ENCODE measurements at regions not wholly inside any gene's neighbourhood (a gene's known extent, or its start where the extent isn't known, plus 50 kb on each side); places are given as distances from the start of the nearest gene placed in this dataset.
A peak's percentile ranks its signal among the peaks of the same experiment; 100 is the strongest.

DNA sequence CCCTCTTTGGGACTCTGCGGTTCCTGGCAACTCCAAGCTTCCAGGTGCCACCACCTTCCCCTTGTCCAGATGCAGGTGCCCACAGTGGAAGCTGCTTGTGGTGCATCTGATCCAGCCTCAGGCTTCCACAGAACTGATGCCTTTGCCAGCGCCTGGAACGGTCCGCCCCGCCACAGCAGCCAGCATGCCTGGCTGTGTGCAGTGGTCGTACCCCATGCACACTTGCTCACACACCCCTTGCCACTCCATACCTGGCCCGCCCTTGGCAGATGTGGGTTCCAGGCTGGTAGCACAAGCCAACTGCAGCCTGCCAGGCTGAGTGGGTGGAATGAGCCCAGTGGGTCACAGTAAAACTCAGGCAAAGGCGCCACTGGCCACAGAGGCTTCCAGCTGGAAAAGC, 240.5 kb downstream of the PPP4R3C start:
- H3K9me2 ChIP-seq (ENCODE audit: low read depth, low read length): no peaks in the 10 kb centered on the region
- TF ChIP-seq, protein P1, sequence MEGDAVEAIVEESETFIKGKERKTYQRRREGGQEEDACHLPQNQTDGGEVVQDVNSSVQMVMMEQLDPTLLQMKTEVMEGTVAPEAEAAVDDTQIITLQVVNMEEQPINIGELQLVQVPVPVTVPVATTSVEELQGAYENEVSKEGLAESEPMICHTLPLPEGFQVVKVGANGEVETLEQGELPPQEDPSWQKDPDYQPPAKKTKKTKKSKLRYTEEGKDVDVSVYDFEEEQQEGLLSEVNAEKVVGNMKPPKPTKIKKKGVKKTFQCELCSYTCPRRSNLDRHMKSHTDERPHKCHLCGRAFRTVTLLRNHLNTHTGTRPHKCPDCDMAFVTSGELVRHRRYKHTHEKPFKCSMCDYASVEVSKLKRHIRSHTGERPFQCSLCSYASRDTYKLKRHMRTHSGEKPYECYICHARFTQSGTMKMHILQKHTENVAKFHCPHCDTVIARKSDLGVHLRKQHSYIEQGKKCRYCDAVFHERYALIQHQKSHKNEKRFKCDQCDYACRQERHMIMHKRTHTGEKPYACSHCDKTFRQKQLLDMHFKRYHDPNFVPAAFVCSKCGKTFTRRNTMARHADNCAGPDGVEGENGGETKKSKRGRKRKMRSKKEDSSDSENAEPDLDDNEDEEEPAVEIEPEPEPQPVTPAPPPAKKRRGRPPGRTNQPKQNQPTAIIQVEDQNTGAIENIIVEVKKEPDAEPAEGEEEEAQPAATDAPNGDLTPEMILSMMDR (IDR thresholded peaks at IDR 0.05; ENCODE audit: low read length): no peak
- TF ChIP-seq EZH2 (IDR thresholded peaks at IDR 0.05; ENCODE audit: borderline replicate concordance, low read length): no peak
- no peaks in the 10 kb centered on the region for H3K27me3 ChIP-seq (ENCODE audit: insufficient read depth, low read length)
- no peaks in the 10 kb centered on the region for H3K36me3 ChIP-seq (ENCODE audit: insufficient read depth, low read length)
- no peak overlapping the region for H3K27ac ChIP-seq (ENCODE audit: low read depth, low read length, poor library complexity, severe bottlenecking)
- H3K79me2 ChIP-seq (ENCODE audit: insufficient read depth, low read length): no peaks in the 10 kb centered on the region
- H2AFZ ChIP-seq (ENCODE audit: low read length): no peak overlapping the region
- no peaks in the 10 kb centered on the region for H3K9me3 ChIP-seq (ENCODE audit: low read length)
- no peak overlapping the region for H3K4me2 ChIP-seq (ENCODE audit: low read length)
- no peaks in the 10 kb centered on the region for H3F3A ChIP-seq (ENCODE audit: insufficient read depth, low read length)
- no peak overlapping the region for H3K4me3 ChIP-seq (ENCODE audit: low read depth, low read length, poor library complexity, severe bottlenecking)
- H3K9ac ChIP-seq (ENCODE audit: low read length): no peak overlapping the region
- H4K20me1 ChIP-seq (ENCODE audit: insufficient read depth, low read length): no peaks in the 10 kb centered on the region
- no peaks in the 10 kb centered on the region for H3K4me1 ChIP-seq (ENCODE audit: insufficient read depth, low read length, severe bottlenecking)

DNA sequence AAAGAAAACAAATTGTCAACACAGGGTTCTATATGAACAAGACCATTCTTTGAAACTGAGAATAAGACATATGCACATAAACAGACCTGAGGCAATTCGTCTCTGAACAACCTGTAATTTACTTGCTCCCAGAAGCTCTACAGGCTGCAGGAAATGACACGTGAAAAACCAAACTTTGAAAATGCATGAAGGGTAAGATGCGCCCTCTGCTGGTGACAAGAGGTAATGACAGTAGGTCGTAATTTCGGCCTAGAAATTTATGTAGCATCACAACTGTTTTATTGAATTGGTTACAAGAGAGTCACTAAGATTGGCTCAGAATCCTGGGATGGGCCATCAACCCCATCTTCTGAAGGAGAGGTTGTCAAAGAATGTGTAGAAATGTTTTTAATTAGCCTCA, 276.5 kb downstream of the PPP4R3C start:
- no peak overlapping the region for H3K4me2 ChIP-seq (ENCODE audit: low read length)
- H3K9ac ChIP-seq (ENCODE audit: low read length): no peak overlapping the region
- no peaks in the 10 kb centered on the region for H3K27me3 ChIP-seq (ENCODE audit: insufficient read depth, low read length)
- H3K4me1 ChIP-seq (ENCODE audit: insufficient read depth, low read length, severe bottlenecking): no peaks in the 10 kb centered on the region
- H3F3A ChIP-seq (ENCODE audit: insufficient read depth, low read length): no peaks in the 10 kb centered on the region
- TF ChIP-seq, protein P1 (IDR thresholded peaks at IDR 0.05; ENCODE audit: low read length): peak; percentile 58
- TF ChIP-seq EZH2 (IDR thresholded peaks at IDR 0.05; ENCODE audit: borderline replicate concordance, low read length): no peak
- no peaks in the 10 kb centered on the region for H3K79me2 ChIP-seq (ENCODE audit: insufficient read depth, low read length)
- no peak overlapping the region for H3K4me3 ChIP-seq (ENCODE audit: low read depth, low read length, poor library complexity, severe bottlenecking)
- H3K9me3 ChIP-seq (ENCODE audit: low read length): no peaks in the 10 kb centered on the region
- no peak overlapping the region for H3K27ac ChIP-seq (ENCODE audit: low read depth, low read length, poor library complexity, severe bottlenecking)
- H3K9me2 ChIP-seq (ENCODE audit: low read depth, low read length): no peaks in the 10 kb centered on the region
- H3K36me3 ChIP-seq (ENCODE audit: insufficient read depth, low read length): no peaks in the 10 kb centered on the region
- no peak overlapping the region for H2AFZ ChIP-seq (ENCODE audit: low read length)
- H4K20me1 ChIP-seq (ENCODE audit: insufficient read depth, low read length): no peaks in the 10 kb centered on the region

DNA sequence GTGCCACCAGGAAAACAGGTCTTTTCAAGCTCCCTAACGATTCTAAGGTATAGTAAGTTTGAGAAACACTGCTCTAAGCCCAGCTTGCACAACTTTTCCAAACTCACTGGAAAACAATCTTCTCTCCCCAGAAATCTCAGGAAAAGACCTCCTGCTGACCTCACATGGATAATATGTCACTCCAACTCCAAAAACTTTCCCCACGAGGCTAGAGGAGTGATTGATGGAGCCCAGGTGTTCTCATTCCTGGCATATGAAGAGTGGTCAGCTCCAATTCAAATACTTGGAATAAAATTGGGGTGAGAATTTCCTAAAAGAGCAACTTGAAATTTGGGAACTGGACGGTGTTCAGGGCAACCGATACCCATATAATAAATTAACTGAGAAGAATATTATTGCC, 299.9 kb downstream of the PPP4R3C start:
- no peaks in the 10 kb centered on the region for H4K20me1 ChIP-seq (ENCODE audit: insufficient read depth, low read length)
- H3K27me3 ChIP-seq (ENCODE audit: insufficient read depth, low read length): no peaks in the 10 kb centered on the region
- TF ChIP-seq EZH2 (IDR thresholded peaks at IDR 0.05; ENCODE audit: borderline replicate concordance, low read length): no peak
- TF ChIP-seq, protein P1 (IDR thresholded peaks at IDR 0.05; ENCODE audit: low read length): no peak
- no peaks in the 10 kb centered on the region for H3K9me2 ChIP-seq (ENCODE audit: low read depth, low read length)
- H3K36me3 ChIP-seq (ENCODE audit: insufficient read depth, low read length): no peaks in the 10 kb centered on the region
- no peak overlapping the region for H2AFZ ChIP-seq (ENCODE audit: low read length)
- no peaks in the 10 kb centered on the region for H3K79me2 ChIP-seq (ENCODE audit: insufficient read depth, low read length)
- H3K4me3 ChIP-seq (ENCODE audit: low read depth, low read length, poor library complexity, severe bottlenecking): no peak overlapping the region
- H3K9me3 ChIP-seq (ENCODE audit: low read length): no peaks in the 10 kb centered on the region
- H3K4me1 ChIP-seq (ENCODE audit: insufficient read depth, low read length, severe bottlenecking): no peaks in the 10 kb centered on the region
- H3K9ac ChIP-seq (ENCODE audit: low read length): no peak overlapping the region
- H3F3A ChIP-seq (ENCODE audit: insufficient read depth, low read length): no peaks in the 10 kb centered on the region
- no peak overlapping the region for H3K4me2 ChIP-seq (ENCODE audit: low read length)
- no peak overlapping the region for H3K27ac ChIP-seq (ENCODE audit: low read depth, low read length, poor library complexity, severe bottlenecking)

Data from OCI-LY1 (cell line).